HG03342 (cell line): ENCODE measurements at regions not wholly inside any gene's neighbourhood (a gene's known extent, or its start where the extent isn't known, plus 50 kb on each side); places are given as distances from the start of the nearest gene placed in this dataset.
A peak's percentile ranks its signal among the peaks of the same experiment; 100 is the strongest.
"Not testable (repeated sequence)": the region's sequence is repeated elsewhere in the genome, so short reads cannot be mapped to it uniquely, and the experiment has no call there.

Experiments
- ATAC-seq: cut with Tn5 transposase; IDR thresholded peaks from one replicate; pipeline ENCODE4 v1.9.1; 2021; ENCODE audit warnings: mild to moderate bottlenecking, moderate library complexity; ENCODE audit not compliant: unreplicated experiment

GRCh38 chr6:131488780-131489179 is 84.2 kb upstream of the ARG1 start:
- ATAC-seq: no peak

GRCh38 chr6:131490441-131490840 is 82.6 kb upstream of the ARG1 start:
- ATAC-seq: no peak

DNA sequence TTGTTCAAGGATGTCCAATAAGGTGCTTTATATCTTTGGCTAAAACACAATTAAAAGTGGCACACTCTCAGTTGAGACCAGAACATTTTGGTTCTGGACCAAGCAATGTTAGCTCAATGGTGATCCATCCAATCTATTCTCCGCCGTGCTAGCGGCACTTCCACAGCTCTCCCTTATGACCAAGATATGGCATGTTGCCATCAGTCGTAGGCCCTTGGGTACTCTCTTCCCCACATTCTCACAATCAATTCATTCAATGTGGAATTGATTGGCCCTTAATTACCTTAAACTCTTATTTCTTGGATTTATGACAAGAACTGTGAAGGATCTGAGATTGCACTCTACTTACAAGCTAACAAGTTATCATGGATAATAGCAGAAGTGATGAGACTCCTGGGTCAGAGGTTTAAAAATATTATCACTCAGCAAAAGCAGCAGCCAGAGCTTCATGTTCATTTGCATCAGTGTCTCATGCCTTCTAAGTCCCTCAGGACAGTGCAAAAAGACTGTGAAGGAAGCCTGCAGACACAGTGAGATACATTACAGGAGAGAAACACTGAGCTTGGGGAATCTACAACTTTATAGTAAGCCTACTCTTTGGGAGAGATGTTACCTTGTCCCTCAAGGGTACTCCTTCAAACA is 80.0 kb upstream of the ARG1 start:
- ATAC-seq: no peak

DNA sequence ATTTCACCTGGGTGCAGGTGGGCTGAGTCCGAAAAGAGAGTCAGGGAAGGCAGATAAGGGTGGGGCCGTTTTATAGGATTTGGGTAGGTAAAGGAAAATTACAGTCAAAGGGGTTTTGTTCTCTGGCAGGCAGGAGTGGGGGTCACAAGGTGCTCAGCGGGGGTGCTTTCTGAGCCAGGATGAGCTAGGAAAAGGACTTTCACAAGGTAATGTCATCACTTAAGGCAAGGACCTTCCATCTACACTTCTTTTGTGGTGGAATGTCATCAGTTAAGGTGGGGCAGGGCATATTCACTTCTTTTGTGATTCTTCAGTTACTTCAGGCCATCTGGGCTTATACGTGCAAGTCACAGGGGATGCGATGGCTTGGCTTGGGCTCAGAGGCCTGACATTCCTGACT is 68.6 kb upstream of the ARG1 start:
- not testable (repeated sequence) for ATAC-seq

GRCh38 chr6:131510094-131510493 is 62.9 kb upstream of the ARG1 start:
- ATAC-seq: no peak

DNA sequence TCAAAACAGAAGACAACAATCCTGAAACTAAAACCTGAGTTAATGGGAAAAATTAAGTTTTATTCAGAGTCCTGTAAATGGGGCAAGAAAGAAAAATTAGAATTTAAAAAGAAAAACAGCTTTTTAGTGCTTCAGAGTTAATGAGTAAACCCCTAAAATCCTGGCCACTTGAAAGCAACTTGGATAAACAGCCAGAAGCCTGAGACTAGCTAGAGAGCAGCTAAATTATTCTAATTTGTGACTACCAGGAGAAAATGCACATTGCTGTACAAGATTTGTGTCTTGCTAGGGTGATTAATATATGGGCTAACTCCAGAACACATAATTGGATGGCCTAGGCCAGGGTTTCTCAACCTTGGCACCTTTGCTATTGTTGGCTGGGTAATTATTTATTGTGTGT is 62.4 kb upstream of the ARG1 start:
- no peak for ATAC-seq

DNA sequence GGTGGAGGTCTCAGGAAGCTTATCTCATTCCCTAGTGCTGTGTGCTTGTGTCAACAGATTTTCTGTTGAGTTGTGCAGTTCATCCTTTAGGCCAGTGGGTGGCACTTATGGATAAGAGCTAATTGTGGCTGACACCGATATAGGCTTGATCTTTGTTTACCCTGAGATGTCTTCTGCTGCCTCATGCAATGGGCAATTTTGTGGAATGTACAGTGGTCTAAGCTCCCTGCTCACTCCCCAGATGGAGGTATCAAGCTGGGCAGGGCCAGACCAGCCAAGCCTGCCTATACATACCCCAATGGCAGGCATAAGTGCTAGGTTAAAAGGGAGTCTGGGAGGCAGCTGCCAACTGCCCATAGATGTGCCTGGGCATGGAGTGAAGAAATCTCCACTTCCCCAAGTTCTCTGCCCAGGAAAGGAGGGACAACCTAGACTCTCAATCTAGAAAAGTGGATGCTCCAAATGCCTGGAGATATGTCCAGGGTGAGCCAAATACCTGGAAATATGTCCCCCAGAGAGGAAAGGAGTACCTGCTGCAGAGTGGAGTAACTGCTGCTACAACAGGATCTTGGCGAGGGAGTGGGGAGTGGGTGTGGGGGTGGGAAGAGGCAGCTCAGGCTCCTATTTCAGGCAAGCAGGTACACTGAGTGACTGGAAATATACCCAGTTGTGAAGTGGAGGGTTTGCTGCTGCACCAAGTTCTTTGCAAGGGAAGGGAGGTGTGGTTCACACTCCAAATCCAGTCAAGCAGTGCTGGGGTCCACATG is 53.2 kb upstream of the ARG1 start:
- ATAC-seq: peak; percentile 98
